Right cardiac atrium (tissue), 5 donors: ENCODE measurements at regions not wholly inside any gene's neighbourhood (a gene's known extent, or its start where the extent isn't known, plus 50 kb on each side); places are given as distances from the start of the nearest gene placed in this dataset.
A peak's percentile ranks its signal among the peaks of the same experiment; 100 is the strongest.
"Not testable (repeated sequence)": the region's sequence is repeated elsewhere in the genome, so short reads cannot be mapped to it uniquely, and the experiment has no call there.

ENCODE experiments used
- ATAC-seq, 2 donors: fragments of 200-7000 bp; cut with Tn5 transposase; one replicate each; pipeline versions ENCODE4 v1.8.0 to v1.9.1; 2020; ENCODE audit warnings: moderate library complexity in 2 of 2, mild to moderate bottlenecking in 1 of 2
- DNase-seq, 3 donors: peaks; one replicate each; pipeline ENCODE4 v3.0.0-alpha.2; 2020
- H3K27ac ChIP-seq: one replicate; pipeline ENCODE4 v1.5.1; 2013; ENCODE audit warnings: mild to moderate bottlenecking, low read length, control low read depth, moderate library complexity
- H3K27me3 ChIP-seq: one replicate; pipeline ENCODE4 v1.6.1; 2013; ENCODE audit not compliant: control insufficient read depth, insufficient read depth
- H3K4me1 ChIP-seq: one replicate; pipeline ENCODE4 v1.6.1; 2013; ENCODE audit warnings: low read length; ENCODE audit not compliant: control insufficient read depth, insufficient read depth
- H3K4me3 ChIP-seq: one replicate; pipeline ENCODE4 v1.5.1; 2013; ENCODE audit warnings: low read length, control low read depth
- H3K9me3 ChIP-seq: one replicate; pipeline ENCODE4 v1.6.1; 2013; ENCODE audit warnings: low read length; ENCODE audit not compliant: control insufficient read depth
- WGBS: extraction: QIAGEN DNeasy Blood & Tissue Kit; methylation state at CpG from one replicate; pipeline ENCODE4 v1.1.7; 2013; 5-methylcytosine and 5-hydroxymethylcytosine counted together
- intact Hi-C, 4 donors: fragments of 100-400 bp; cut with DNase I; formaldehyde crosslinking; loops; one replicate each; pipeline versions ENCODE4 v1.11.0 to v1.14.0; 2022 to 2023
- donor health status: healthy with polysubstance abuse.
- donor health status: DM: no; HTN: yes; CAD: no.
- donor health status: DM: no; HTN: no; CAD: no.
- donor health status: DM: no; HTN: yes; CAD: no; lungs with severe emphysema.
- donor health status: DM: yes; HTN: yes; CAD: no.

GRCh38 chr10:121138112-121138860 lies 287.1 kb downstream of the WDR11 start:
- Histone ChIP-seq H3K4me1 (no peaks in the 10 kb centered on the region), H3K27ac (no peak overlapping the region), H3K27me3 (no peaks in the 10 kb centered on the region), H3K9me3 (no peaks in the 10 kb centered on the region), H3K4me3 (no peak overlapping the region)
- 81% methylated on average over 13 of the region's 13 CpGs for WGBS
- DNase-seq (no peak), ATAC-seq (no peak)
- intact Hi-C loops = no loop called here

GRCh38 chr10:121138918-121139317 lies 287.8 kb downstream of the WDR11 start:
- Histone ChIP-seq H3K27me3 (no peaks in the 10 kb centered on the region), H3K9me3 (no peaks in the 10 kb centered on the region), H3K4me3 (no peak overlapping the region), H3K27ac (no peak overlapping the region), H3K4me1 (no peaks in the 10 kb centered on the region)
- DNase-seq = no peak
- WGBS = 90% methylated on average over 4 of the region's 4 CpGs
- ATAC-seq = no peak
- intact Hi-C loops = no loop called here

- ATAC-seq, H3K27me3 ChIP-seq, H3K4me3 ChIP-seq, intact Hi-C loops, H3K9me3 ChIP-seq, DNase-seq, H3K27ac ChIP-seq, H3K4me1 ChIP-seq: not testable (repeated sequence)
- 32% methylated on average over 2 of the region's 2 CpGs for WGBS
Measured at GRCh38 chr10:121145802-121146395, 294.7 kb downstream of the WDR11 start.

- Histone ChIP-seq H3K27ac (no peak overlapping the region), H3K4me3 (no peak overlapping the region), H3K4me1 (no peaks in the 10 kb centered on the region), H3K27me3 (no peaks in the 10 kb centered on the region), H3K9me3 (no peaks in the 10 kb centered on the region)
- 75% methylated on average over 13 of the region's 13 CpGs for WGBS
- DNase-seq = no peak
- intact Hi-C loops = no loop called here
- no peak for ATAC-seq
Measured at GRCh38 chr10:121148921-121149320, 297.8 kb downstream of the WDR11 start.

- intact Hi-C loops = no loop called here
- no peak for ATAC-seq
Measured at GRCh38 chr10:121152033-121152432, 300.9 kb downstream of the WDR11 start.

GRCh38 chr10:121152935-121153334 lies 301.8 kb downstream of the WDR11 start:
- 97% methylated on average over 1 of the region's 1 CpG for WGBS
- H3K9me3 ChIP-seq = no peaks in the 10 kb centered on the region
- ATAC-seq = no peak

More at GRCh38 chr10:121152033-121152432, 300.9 kb downstream of the WDR11 start:
- Histone ChIP-seq H3K4me1 (no peaks in the 10 kb centered on the region), H3K27me3 (no peaks in the 10 kb centered on the region), H3K4me3 (no peak overlapping the region), H3K27ac (no peak overlapping the region), H3K9me3 (no peaks in the 10 kb centered on the region)
- 75% methylated on average over 2 of the region's 2 CpGs for WGBS
- no peak for DNase-seq

GRCh38 chr10:121154310-121154709 lies 303.1 kb downstream of the WDR11 start:
- ATAC-seq (no peak), DNase-seq (no peak)

More at GRCh38 chr10:121152935-121153334, 301.8 kb downstream of the WDR11 start:
- no peaks in the 10 kb centered on the region for H3K4me1 ChIP-seq
- H3K4me3 ChIP-seq = no peak overlapping the region
- H3K27ac ChIP-seq = no peak overlapping the region
- intact Hi-C loops = no loop called here
- DNase-seq = no peak
- H3K27me3 ChIP-seq = no peaks in the 10 kb centered on the region

GRCh38 chr10:121154846-121155245 lies 303.7 kb downstream of the WDR11 start:
- DNase-seq (no peak), ATAC-seq (peak in 1 of 2 donors; percentile 33)
- H3K9me3 ChIP-seq = no peaks in the 10 kb centered on the region
- no peaks in the 10 kb centered on the region for H3K27me3 ChIP-seq
- 32% methylated on average over 5 of the region's 5 CpGs for WGBS
- H3K27ac ChIP-seq = no peak overlapping the region
- no peaks in the 10 kb centered on the region for H3K4me1 ChIP-seq
- no peak overlapping the region for H3K4me3 ChIP-seq
- intact Hi-C loops = no loop called here

More at GRCh38 chr10:121154310-121154709, 303.1 kb downstream of the WDR11 start:
- intact Hi-C loops = no loop called here
- no peaks in the 10 kb centered on the region for H3K4me1 ChIP-seq
- 84% methylated on average over 2 of the region's 2 CpGs for WGBS
- H3K27ac ChIP-seq = no peak overlapping the region
- no peaks in the 10 kb centered on the region for H3K9me3 ChIP-seq
- no peaks in the 10 kb centered on the region for H3K27me3 ChIP-seq
- no peak overlapping the region for H3K4me3 ChIP-seq

- H3K9me3 ChIP-seq = no peaks in the 10 kb centered on the region
- ATAC-seq (peak in 1 of 2 donors; percentile 51), DNase-seq (peak in 2 of 3 donors; percentile 22 to 70)
- H3K27ac ChIP-seq = no peak overlapping the region
- intact Hi-C loops = no loop called here
- WGBS = 27% methylated on average over 5 of the region's 5 CpGs
- no peaks in the 10 kb centered on the region for H3K27me3 ChIP-seq
- no peaks in the 10 kb centered on the region for H3K4me1 ChIP-seq
- H3K4me3 ChIP-seq = no peak overlapping the region
Measured at GRCh38 chr10:121155742-121156474, 304.7 kb downstream of the WDR11 start.

- intact Hi-C loops = no loop called here
- WGBS = 36% methylated on average over 5 of the region's 6 CpGs
- DNase-seq = peak; percentile 28 to 56 (median 49)
- Histone ChIP-seq H3K4me1 (no peaks in the 10 kb centered on the region), H3K9me3 (no peaks in the 10 kb centered on the region), H3K4me3 (no peak overlapping the region), H3K27ac (no peak overlapping the region), H3K27me3 (no peaks in the 10 kb centered on the region)
- peak; percentile 47 to 64 for ATAC-seq
Measured at GRCh38 chr10:121157998-121158397, 306.8 kb downstream of the WDR11 start.

- intact Hi-C loops = no loop called here
- Histone ChIP-seq H3K9me3 (no peaks in the 10 kb centered on the region), H3K27me3 (no peaks in the 10 kb centered on the region), H3K4me3 (no peak overlapping the region), H3K4me1 (no peaks in the 10 kb centered on the region), H3K27ac (no peak overlapping the region)
- DNase-seq (no peak), ATAC-seq (no peak)
- 45% methylated on average over 2 of the region's 2 CpGs for WGBS
Measured at GRCh38 chr10:121158988-121159579, 307.9 kb downstream of the WDR11 start.
